RWPE2 (cell line): ENCODE measurements at regions not wholly inside any gene's neighbourhood (a gene's known extent, or its start where the extent isn't known, plus 50 kb on each side); places are given as distances from the start of the nearest gene placed in this dataset.

Source experiments
- ATAC-seq: fragments of 200-7000 bp; cut with Tn5 transposase; 3 replicates; pipeline ENCODE4 v1.9.1; 2021; ENCODE audit warnings: low read depth
- DNase-seq: peaks from one replicate; pipeline ENCODE4 v3.0.0-alpha.2; 2020; ENCODE audit warnings: low spot score
- H3K27ac ChIP-seq: fragments of 450-650 bp; 2 replicates; pipeline ENCODE4 v1.5.1; 2017; ENCODE audit warnings: mild to moderate bottlenecking; ENCODE audit not compliant: poor library complexity, severe bottlenecking
- H3K27me3 ChIP-seq: fragments of 250-450 bp; sonication (Bioruptor Pico); 2 replicates; pipeline ENCODE4 v1.5.1; 2021; ENCODE audit warnings: mild to moderate bottlenecking, moderate library complexity; ENCODE audit not compliant: insufficient read depth, poor library complexity, severe bottlenecking
- H3K36me3 ChIP-seq: fragments of 250-450 bp; sonication (Bioruptor Pico); 2 replicates; pipeline ENCODE4 v1.5.1; 2020; ENCODE audit warnings: low read depth, mild to moderate bottlenecking, moderate library complexity
- H3K4me1 ChIP-seq: fragments of 250-450 bp; sonication (Bioruptor Pico); 2 replicates; pipeline ENCODE4 v1.5.1; 2021; ENCODE audit warnings: mild to moderate bottlenecking, moderate library complexity; ENCODE audit not compliant: insufficient read depth, poor library complexity, severe bottlenecking
- H3K4me3 ChIP-seq: fragments of 250-450 bp; sonication (Bioruptor Pico); 2 replicates; pipeline ENCODE4 v1.5.1; 2021; ENCODE audit warnings: mild to moderate bottlenecking, moderate library complexity; ENCODE audit not compliant: severe bottlenecking
- H3K9me3 ChIP-seq: fragments of 250-450 bp; sonication (Bioruptor Pico); 2 replicates; pipeline ENCODE4 v1.5.1; 2021; ENCODE audit warnings: mild to moderate bottlenecking, moderate library complexity; ENCODE audit not compliant: severe bottlenecking
- TF ChIP-seq, protein P1 (sequence below): fragments of 450-650 bp; IDR thresholded peaks from one replicate; pipeline ENCODE4 v1.5.1; 2017; ENCODE audit warnings: mild to moderate bottlenecking, moderate library complexity; ENCODE audit not compliant: poor library complexity, severe bottlenecking

DNA sequence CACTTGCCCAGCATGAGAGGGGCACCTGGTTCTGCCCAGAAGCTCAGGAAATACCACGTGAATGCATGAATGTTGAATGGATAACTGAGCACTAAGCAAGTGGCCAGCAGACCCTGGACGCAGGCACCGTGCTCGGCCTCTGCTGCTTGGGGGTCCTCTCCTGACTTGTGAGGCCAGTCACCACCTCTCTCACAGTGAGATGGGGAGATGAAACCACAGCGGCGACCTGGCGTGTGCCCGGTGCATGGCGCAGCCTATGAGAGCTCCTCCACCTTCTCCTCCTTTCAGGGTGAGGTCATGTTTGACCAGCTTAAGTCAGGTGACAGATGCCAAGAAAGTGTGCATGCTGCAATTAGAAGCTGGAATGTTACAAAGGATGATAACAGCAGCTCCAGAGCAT is 75.5 kb downstream of the HMX1 start:
- Histone ChIP-seq H3K27ac (no peak overlapping the region), H3K9me3 (no peaks in the 10 kb centered on the region), H3K4me1 (no peaks in the 10 kb centered on the region), H3K27me3 (peaks cover 14% of the 10 kb centered on the region), H3K36me3 (no peaks in the 10 kb centered on the region), H3K4me3 (no peak overlapping the region)
- ATAC-seq, result no peak
- TF ChIP-seq, protein P1, sequence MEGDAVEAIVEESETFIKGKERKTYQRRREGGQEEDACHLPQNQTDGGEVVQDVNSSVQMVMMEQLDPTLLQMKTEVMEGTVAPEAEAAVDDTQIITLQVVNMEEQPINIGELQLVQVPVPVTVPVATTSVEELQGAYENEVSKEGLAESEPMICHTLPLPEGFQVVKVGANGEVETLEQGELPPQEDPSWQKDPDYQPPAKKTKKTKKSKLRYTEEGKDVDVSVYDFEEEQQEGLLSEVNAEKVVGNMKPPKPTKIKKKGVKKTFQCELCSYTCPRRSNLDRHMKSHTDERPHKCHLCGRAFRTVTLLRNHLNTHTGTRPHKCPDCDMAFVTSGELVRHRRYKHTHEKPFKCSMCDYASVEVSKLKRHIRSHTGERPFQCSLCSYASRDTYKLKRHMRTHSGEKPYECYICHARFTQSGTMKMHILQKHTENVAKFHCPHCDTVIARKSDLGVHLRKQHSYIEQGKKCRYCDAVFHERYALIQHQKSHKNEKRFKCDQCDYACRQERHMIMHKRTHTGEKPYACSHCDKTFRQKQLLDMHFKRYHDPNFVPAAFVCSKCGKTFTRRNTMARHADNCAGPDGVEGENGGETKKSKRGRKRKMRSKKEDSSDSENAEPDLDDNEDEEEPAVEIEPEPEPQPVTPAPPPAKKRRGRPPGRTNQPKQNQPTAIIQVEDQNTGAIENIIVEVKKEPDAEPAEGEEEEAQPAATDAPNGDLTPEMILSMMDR, result no peak
- no peak for DNase-seq

DNA sequence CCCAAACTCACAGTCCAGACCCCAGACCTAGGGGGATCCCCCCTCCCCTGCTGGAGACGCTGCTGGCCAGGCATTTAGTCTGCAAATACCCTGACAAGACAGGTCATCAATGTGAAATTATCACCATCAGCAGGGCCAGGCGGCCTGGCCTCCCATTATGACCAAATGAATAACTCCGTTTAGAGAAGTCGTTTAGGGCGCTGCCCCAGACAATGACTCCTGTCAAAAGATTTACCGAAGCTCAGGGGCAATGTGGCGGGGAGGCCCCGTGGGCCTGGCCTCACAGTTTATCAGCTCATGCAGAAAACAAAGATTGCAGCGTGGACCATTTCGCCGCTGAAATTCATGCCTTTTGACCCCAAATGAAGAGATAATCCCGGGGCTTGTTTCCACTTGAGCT is 76.5 kb downstream of the HMX1 start:
- H3K36me3 ChIP-seq, result no peaks in the 10 kb centered on the region
- DNase-seq (no peak), ATAC-seq (no peak)
- TF ChIP-seq, protein P1, result no peak
- H3K27me3 ChIP-seq, result peaks cover 14% of the 10 kb centered on the region
- no peaks in the 10 kb centered on the region for H3K4me1 ChIP-seq
- no peak overlapping the region for H3K27ac ChIP-seq
- H3K9me3 ChIP-seq, result no peaks in the 10 kb centered on the region
- H3K4me3 ChIP-seq, result no peak overlapping the region

DNA sequence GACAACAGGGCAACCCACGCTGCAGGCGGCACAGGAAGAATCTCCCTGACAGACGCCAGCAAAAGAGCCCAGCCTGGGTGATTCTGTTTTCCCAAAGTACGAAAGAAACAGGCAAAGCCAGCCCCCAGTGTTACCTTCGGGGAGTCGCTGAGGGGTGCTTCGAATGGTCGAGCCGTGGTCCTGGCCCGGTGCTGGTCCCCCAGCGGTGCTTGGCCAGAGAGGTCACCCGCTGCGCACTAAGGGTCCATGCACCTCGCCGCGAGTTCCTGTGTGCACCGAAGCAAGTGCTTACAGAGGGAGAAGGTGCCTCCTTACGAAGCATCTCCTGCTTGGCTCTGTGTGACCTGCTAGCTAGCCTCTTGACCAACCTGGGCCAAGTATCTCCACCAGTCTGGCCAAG is 77.1 kb downstream of the HMX1 start:
- no peaks in the 10 kb centered on the region for H3K4me1 ChIP-seq
- DNase-seq, result no peak
- no peaks in the 10 kb centered on the region for H3K9me3 ChIP-seq
- no peak overlapping the region for H3K4me3 ChIP-seq
- no peak overlapping the region for H3K27ac ChIP-seq
- TF ChIP-seq, protein P1, result no peak
- ATAC-seq, result no peak
- H3K27me3 ChIP-seq, result peaks cover 14% of the 10 kb centered on the region
- H3K36me3 ChIP-seq, result no peaks in the 10 kb centered on the region

DNA sequence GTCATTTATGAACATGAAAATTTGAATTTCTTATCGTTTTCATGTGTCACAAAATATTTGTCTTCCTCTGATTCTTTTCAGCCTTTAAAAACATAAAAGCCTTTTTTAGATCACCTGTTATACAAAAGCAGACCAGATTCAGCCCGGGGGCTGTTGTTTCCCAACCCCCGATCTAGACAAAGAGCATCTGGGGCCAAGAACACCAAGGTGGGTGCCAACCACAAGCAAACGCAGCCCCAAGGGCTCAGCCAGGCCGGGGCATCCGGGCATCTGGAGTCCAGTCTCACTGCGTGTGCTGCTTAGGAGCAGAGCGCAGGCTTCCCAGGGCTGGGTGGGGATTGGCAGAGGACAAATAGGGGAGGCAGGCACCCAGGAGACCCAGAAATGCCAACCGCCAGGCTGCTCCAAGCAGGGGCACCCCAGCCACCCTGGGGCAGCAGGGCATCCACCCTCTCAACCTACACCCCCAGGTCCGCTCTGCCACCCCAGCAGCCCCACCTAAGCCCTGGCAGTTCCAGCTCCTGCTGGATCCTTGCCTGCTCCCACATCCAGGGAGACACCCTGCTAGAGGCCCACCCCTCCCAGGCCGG is 78.0 kb downstream of the HMX1 start:
- no peaks in the 10 kb centered on the region for H3K4me1 ChIP-seq
- DNase-seq (no peak), ATAC-seq (no peak)
- H3K36me3 ChIP-seq, result no peaks in the 10 kb centered on the region
- no peak overlapping the region for H3K4me3 ChIP-seq
- TF ChIP-seq, protein P1, result no peak
- H3K9me3 ChIP-seq, result no peaks in the 10 kb centered on the region
- H3K27ac ChIP-seq, result no peak overlapping the region
- peaks cover 14% of the 10 kb centered on the region for H3K27me3 ChIP-seq

DNA sequence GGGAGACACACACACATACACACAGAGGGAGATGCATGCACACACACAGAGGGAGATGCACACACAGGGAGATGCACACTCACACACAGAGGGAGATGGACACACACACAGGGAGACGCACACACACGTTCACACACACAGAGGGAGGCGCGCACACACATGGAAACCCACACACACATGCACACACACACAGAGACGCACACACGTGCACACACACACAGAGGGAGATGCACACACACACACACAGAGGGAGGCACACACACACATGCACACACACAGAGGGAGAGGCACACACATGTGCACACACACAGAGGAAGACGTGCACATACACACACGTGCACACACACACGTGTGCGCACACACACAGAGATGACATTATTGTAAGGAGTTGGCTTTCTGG is 79.1 kb downstream of the HMX1 start:
- ATAC-seq (no peak), DNase-seq (no peak)
- Histone ChIP-seq H3K27ac (no peak overlapping the region), H3K36me3 (no peaks in the 10 kb centered on the region), H3K27me3 (peaks cover 14% of the 10 kb centered on the region), H3K9me3 (no peaks in the 10 kb centered on the region), H3K4me3 (no peak overlapping the region), H3K4me1 (no peaks in the 10 kb centered on the region)
- TF ChIP-seq, protein P1, result no peak
